PFSK-1 (cell line): ENCODE measurements at regions not wholly inside any gene's neighbourhood (a gene's known extent, or its start where the extent isn't known, plus 50 kb on each side); places are given as distances from the start of the nearest gene placed in this dataset.

ENCODE experiments used
- FOXP2 ChIP-seq: optimal IDR thresholded peaks from 2 replicates; pipeline ENCODE3; 2011; ENCODE audit warnings: borderline replicate concordance, control low read depth, inconsistent platforms; ENCODE audit not compliant: insufficient read depth; ENCODE audit errors: extremely low read length, extremely low read depth
- POLR2AphosphoS5 ChIP-seq: IDR thresholded peaks from 2 replicates; pipeline ENCODE4 v1.6.1; 2012; ENCODE audit warnings: low read depth, mild to moderate bottlenecking, control low read depth, low read length, moderate library complexity
- REST ChIP-seq, 2 experiments: IDR thresholded peaks; 2 replicates each; pipeline versions ENCODE4 v1.6.1 to v1.8.0; 2011 to 2012; ENCODE audit warnings: low read depth in 2 of 2, low read length in 2 of 2, control low read depth in 1 of 2, inconsistent platforms in 1 of 2, mild to moderate bottlenecking in 1 of 2, moderate library complexity in 1 of 2; ENCODE audit not compliant: insufficient read depth in 1 of 2
- TAF1 ChIP-seq: IDR thresholded peaks from 2 replicates; pipeline ENCODE4 v1.6.1; 2012; ENCODE audit warnings: low read length, control low read depth, borderline replicate concordance; ENCODE audit not compliant: insufficient read depth

GRCh38 chr2:45275806-45276205, 266.6 kb upstream of the SIX2 start:
- TF ChIP-seq POLR2AphosphoS5 (no peak), TAF1 (no peak), REST (IDR thresholded peaks at IDR 0.05; ENCODE audit: insufficient read depth in 1 of 2, low read depth in 2 of 2, low read length in 2 of 2) (no peak), FOXP2 (no peak)
